Skeletal muscle cell (primary cell): ENCODE measurements at regions not wholly inside any gene's neighbourhood (a gene's known extent, or its start where the extent isn't known, plus 50 kb on each side); places are given as distances from the start of the nearest gene placed in this dataset.
"Not testable (repeated sequence)": the region's sequence is repeated elsewhere in the genome, so short reads cannot be mapped to it uniquely, and the experiment has no call there.

Experiments
- DNase-seq: peaks from one replicate; pipeline ENCODE4 v3.0.0-alpha.2; 2010; ENCODE audit warnings: low read depth
- H3K4me3 ChIP-seq: 2 replicates; pipeline ENCODE4 v1.5.1; 2011; ENCODE audit warnings: low read depth, mild to moderate bottlenecking, control low read depth, low read length, moderate library complexity

DNA sequence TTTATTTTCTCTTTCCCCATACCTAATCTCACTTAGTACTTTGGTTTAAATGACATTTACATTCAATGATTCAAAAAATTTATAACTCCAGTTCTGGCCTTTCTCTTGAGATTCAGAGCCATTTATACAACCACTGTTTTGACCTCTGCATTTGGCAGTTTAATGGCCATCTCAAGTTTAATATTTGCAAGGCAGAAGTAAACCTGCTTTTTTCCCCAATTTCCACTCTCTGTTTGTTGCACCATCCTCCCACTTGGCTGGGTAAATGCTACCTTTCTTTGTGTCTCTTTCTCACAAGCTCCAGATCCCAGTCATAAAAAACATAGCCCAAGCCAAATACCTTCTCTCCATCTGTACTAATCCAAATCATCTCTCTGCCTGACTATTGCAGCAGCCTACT lies 315.2 kb upstream of the MTPN start:
- H3K4me3 ChIP-seq, result no peak overlapping the region
- DNase-seq, result no peak

- DNase-seq, result no peak
- no peak overlapping the region for H3K4me3 ChIP-seq
Observed at GRCh38 chr7:136290351-136290750, 313.2 kb upstream of the MTPN start.

DNA sequence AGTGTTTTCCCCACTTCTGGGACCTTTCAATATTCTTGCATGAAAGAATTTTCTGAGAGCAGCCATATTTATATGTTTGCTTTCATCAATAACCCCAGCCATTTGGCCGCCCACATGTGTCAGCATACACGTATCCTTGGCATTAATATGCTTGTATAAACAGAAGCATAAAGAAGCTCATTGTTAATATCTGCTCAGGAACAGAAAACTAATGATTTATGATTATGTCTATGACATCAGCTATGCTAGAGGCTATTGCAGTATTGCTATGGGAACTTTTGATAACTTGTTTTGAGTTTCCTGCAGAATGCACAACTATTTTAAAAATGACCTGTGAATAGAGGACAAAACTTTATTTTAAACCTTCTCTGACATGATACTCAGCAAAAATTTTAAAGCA lies 300.9 kb upstream of the MTPN start:
- no peak overlapping the region for H3K4me3 ChIP-seq
- no peak for DNase-seq

DNA sequence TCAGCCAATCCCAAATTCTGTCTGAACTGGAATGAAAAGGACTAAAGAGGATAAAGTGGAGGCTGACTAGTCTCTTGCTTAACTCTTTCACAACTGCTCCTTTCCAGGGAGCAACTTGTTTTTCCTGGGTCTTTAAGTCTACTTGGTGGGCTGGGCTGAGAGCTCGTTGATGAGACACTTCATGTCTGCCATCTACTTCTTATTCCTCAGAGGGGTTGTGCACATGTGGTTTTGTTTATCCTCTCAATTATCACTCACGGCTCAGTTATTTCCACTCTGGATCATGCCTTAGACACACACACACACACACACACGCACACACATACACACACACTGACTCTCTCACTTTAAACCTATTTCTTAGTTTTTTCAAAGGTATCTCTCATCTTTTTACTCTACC lies 298.6 kb upstream of the MTPN start:
- no peak overlapping the region for H3K4me3 ChIP-seq
- DNase-seq, result no peak

- no peak for DNase-seq
- H3K4me3 ChIP-seq, result no peak overlapping the region
Observed at GRCh38 chr7:136274636-136275345, 297.6 kb upstream of the MTPN start.

- no peak overlapping the region for H3K4me3 ChIP-seq
- DNase-seq, result no peak
Observed at GRCh38 chr7:136272934-136273333, 295.8 kb upstream of the MTPN start.

DNA sequence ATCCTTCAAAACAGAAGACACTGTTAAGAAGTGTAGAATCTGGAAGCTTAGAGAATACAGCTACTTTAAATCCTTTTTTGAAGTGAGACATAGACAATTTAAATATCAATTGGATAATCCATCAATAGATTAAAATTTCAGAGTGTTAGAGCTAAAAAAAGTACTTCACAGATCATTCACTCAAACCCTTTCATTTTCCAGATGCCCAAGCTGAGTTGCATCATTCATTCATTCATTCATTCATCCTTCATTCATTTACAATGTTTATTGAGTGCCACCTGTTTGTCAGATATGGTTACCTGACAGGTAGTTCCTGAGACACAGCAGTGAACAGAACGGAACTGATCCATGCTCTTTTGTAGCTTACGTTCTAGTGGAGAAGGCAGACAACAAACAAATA lies 290.7 kb upstream of the MTPN start:
- DNase-seq, result no peak
- no peak overlapping the region for H3K4me3 ChIP-seq

GRCh38 chr7:136266457-136266856 lies 289.3 kb upstream of the MTPN start:
- no peak for DNase-seq
- H3K4me3 ChIP-seq, result no peak overlapping the region

DNA sequence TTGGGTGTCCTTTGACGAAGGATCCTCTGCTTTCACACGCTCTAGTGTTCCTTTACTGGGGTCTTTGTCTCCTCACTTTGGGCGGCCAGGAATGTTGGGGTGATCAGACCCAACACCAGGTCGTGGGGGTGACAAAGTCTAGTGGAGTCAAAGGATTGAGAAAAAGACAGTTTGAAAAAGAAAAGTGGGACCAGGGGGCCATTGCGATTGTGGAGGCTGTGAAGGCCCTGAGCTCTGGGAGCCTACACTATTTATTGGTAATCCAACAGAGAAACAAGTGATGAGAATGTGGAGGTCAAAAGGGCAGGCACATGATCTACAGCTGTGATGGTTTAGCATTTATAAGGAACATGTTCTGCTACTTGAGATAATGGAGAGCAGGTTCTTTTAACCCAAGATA lies 287.1 kb upstream of the MTPN start:
- not testable (repeated sequence) for DNase-seq

GRCh38 chr7:136263112-136263860 lies 286.1 kb upstream of the MTPN start:
- DNase-seq, H3K4me3 ChIP-seq: not testable (repeated sequence)

More for the DNA sequence above, 287.1 kb upstream of the MTPN start:
- H3K4me3 ChIP-seq, result not testable (repeated sequence)

DNA sequence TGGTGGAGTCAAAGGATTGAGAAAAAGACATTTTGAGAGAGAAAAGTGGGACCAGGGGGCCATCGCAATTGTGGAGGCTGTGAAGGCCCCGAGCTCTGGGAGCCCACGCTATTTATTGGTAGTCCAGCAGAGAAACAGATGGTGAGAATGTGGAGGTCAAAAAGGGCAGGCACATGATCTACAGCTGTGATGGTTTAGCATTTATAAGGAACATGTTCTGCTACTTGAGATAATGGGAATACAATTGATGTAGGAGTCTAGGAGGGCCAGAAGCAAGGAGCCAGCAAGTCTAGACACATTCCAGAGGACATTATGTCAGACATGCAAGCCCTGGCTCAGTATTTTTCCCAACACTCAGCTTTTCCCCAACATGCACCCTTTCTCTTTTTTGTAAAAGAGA lies 283.4 kb upstream of the MTPN start:
- not testable (repeated sequence) for H3K4me3 ChIP-seq, DNase-seq

GRCh38 chr7:136259074-136259473 lies 281.9 kb upstream of the MTPN start:
- no peak for DNase-seq

GRCh38 chr7:136256491-136256890 lies 279.3 kb upstream of the MTPN start:
- H3K4me3 ChIP-seq, result no peak overlapping the region
- DNase-seq, result no peak

More at GRCh38 chr7:136259074-136259473, 281.9 kb upstream of the MTPN start:
- H3K4me3 ChIP-seq, result no peak overlapping the region

DNA sequence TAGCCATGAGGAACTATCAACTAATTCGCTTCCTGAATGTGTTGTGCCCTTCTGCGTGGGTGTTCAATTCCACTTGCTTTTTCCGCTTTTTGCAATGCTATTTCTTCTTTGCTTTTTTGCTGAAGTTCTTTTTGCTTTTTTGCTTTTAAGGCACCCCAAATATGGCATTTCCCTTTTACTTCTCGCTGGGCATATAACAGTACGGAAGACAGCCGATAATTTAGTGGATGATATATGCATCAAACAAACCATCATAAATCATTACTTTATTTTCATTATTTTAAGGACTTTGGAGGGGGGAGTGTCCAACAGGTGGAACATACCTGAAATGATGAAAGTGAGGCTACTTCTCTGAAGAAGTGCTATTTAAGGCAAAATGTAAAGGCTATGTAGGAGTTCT lies 277.0 kb upstream of the MTPN start:
- no peak overlapping the region for H3K4me3 ChIP-seq
- no peak for DNase-seq

DNA sequence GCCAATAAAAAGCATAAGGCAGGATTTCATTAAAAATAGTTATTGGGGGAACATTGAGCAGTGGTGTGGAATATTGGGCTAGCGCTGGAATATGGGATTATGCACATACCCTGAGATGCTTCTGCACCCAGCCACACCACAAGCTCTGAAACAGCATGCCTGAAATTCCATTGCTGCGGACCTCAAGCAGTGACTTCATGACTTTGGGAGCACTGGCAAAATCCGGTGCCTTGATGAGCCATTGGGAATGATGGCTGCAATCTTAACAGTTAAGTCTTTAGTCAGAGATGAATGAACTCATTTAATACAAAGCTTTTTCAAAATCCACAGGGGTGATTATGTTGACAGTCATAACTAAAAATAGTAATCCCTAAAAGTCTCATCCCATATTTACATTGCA lies 274.7 kb upstream of the MTPN start:
- DNase-seq, result no peak
- no peak overlapping the region for H3K4me3 ChIP-seq

DNA sequence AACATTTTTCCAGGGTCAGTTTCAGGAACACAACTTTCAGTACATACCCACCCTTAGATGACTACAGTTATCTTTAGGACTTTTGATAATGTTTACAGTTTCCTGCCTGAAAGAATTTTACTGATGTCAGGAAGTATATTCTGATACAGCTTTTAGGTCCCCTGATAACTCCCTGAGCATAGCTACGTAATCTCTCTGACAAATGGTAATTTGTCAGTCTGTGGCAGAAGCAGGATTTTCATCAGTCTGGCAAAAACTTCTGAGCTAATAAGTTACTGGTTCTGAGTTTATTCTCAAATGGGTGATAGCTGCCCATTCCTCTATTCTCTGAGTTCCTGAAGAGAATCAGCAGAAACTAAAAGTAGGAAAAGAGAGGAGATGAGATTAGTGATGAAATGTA lies 270.1 kb upstream of the MTPN start:
- H3K4me3 ChIP-seq, result no peak overlapping the region
- no peak for DNase-seq

DNA sequence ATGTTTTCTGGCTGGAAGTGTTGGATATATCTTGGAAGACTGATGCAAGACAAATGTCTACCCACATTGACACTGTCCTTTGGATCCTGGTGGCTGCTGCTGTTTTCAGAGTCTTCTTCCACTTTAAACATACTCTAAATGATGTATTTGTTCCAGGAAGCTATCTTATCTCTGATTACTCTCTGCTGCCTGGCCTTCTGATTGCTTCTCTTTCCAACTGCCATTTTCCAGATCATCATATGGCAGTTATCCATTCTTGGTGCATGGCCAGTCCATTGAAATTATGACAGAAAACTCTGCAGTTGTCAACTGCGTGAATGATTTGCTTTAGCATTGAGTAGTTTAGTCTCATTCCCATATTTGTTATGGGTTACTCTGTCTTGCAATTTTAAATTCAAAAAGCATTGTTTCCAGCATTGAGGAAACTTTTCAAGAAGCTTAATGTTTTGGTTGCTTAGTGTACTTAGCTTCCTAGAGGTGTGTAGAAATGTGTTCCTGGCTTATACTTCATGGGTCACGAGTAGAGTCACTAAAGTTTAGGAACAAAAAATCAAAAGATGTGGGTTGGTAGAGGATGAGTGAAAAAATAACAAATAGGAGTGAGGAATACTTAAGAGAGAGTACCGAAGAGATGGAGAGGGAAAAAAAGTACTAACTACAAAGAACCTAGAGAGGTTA lies 268.3 kb upstream of the MTPN start:
- DNase-seq, result no peak
- no peak overlapping the region for H3K4me3 ChIP-seq

DNA sequence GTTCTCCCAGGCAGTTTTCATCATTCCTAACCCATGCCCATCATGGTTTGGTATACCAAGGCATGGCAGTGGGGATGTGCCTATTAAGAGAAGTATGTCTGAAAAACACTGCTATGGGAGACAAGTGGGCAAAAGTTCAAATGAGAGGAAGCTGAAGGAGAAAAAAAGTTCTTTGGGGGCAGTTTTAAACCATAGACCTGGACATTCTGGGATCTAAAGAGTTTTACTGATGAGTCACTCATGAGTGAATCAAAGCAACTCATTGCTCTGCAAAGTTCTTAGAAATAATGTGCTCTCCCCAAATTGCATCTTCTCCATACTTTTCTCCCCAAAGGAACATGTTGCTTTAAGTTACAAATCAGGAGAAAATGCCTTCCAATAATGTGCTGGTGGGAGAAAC lies 256.9 kb upstream of the MTPN start:
- DNase-seq, result no peak
- no peak overlapping the region for H3K4me3 ChIP-seq

- H3K4me3 ChIP-seq, result no peak overlapping the region
- no peak for DNase-seq
Observed at GRCh38 chr7:136230210-136230609, 253.1 kb upstream of the MTPN start.

DNA sequence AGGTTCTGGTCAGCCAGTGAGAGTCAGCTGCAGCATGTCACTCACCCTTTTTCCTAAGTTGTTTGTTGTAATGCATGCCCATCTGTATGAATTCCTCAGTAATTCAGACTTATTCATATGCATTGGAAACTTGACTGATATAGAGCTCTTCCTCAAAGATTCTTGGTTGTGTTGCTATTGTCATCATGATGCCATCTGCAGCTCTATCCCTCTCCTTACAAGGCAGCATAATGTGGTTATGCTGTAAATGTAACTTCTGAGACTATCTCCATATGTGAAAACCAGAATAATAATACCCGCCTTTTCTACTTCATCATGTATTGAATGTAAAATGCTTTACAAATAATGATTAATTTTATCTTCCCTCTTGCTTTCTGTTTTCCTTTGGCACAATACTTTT lies 252.6 kb upstream of the MTPN start:
- no peak overlapping the region for H3K4me3 ChIP-seq
- no peak for DNase-seq

DNA sequence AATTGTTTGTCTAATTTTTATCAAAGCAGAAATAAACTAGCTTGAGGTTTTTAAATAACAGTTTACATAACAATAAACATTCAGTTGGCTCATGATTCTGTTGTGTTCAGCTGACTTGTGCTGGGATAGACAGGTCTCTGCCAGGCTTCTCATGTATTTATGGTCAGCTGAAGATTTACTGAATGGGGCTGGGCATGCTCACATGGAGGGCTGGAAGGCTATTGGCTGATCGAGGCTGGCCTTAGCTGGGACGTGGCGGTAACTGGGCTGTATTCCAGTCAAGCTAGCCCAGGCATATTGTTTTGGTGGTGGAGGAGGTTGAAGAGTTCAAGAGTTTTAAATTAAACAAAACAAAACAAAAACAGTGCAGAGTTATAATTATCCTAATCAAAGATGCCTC lies 251.0 kb upstream of the MTPN start:
- no peak overlapping the region for H3K4me3 ChIP-seq
- no peak for DNase-seq
